ENCODE measurements at regions not wholly inside any gene's neighbourhood (a gene's known extent, or its start where the extent isn't known, plus 50 kb on each side); places are given as distances from the start of the nearest gene placed in this dataset.

- Histone ChIP-seq H2BK120ac (ENCODE audit: low read depth, low read length) (no peak overlapping the region), H4K91ac (ENCODE audit: insufficient read depth, low read depth, low read length) (no peak overlapping the region), H3K9me3 (ENCODE audit: control insufficient read depth, insufficient read depth, low read length) (no peaks in the 10 kb centered on the region), H3K4me2 (ENCODE audit: low read depth, low read length) (no peak overlapping the region), H2BK15ac (ENCODE audit: low read depth, low read length) (no peak overlapping the region), H4K20me1 (ENCODE audit: insufficient read depth, low read length) (no peaks in the 10 kb centered on the region), H2AK9ac (replicated peaks; ENCODE audit: low read depth, low read length, poor library complexity) (no peak overlapping the region), H3K14ac (replicated peaks; ENCODE audit: low read depth, low read length) (no peak overlapping the region), H3K79me1 (ENCODE audit: low read depth in 1 of 2, low read length in 2 of 2) (no peaks in the 10 kb centered on the region), H3K4me3 (ENCODE audit: insufficient read depth, low read depth, low read length) (no peak overlapping the region), H2BK20ac (ENCODE audit: low read depth, low read length) (no peak overlapping the region), H3K9me1 (ENCODE audit: insufficient read depth, low read length) (no peaks in the 10 kb centered on the region), H3K18ac (ENCODE audit: low read depth, low read length) (no peak overlapping the region), H3K9ac (ENCODE audit: low read depth, low read length) (no peak overlapping the region), H2AFZ (replicated peaks; ENCODE audit: low read length, poor library complexity) (no peak overlapping the region), H2AK5ac (ENCODE audit: low read depth, low read length) (no peak overlapping the region), H3K23ac (ENCODE audit: low read depth, low read length) (no peak overlapping the region), H3K4ac (ENCODE audit: low read depth, low read length) (no peak overlapping the region), H4K8ac (ENCODE audit: low read depth in 2 of 2, low read length in 2 of 2) (no peak overlapping the region), H4K5ac (ENCODE audit: low read depth, low read length) (no peak overlapping the region), H3K27ac (ENCODE audit: insufficient read depth, low read length) (no peak overlapping the region), H3K56ac (ENCODE audit: extremely low read depth, insufficient read depth, low read length) (no peak overlapping the region), H2BK5ac (ENCODE audit: low read depth, low read length, poor library complexity, severe bottlenecking) (no peak overlapping the region), H3K36me3 (ENCODE audit: control insufficient read depth, insufficient read depth, low read length) (no peaks in the 10 kb centered on the region), H3K4me1 (ENCODE audit: control insufficient read depth, insufficient read depth, low read length) (no peaks in the 10 kb centered on the region), H3K27me3 (ENCODE audit: control insufficient read depth, insufficient read depth, low read length) (no peaks in the 10 kb centered on the region; the same call in 1 of the 2 replicates)
- TF ChIP-seq MAFK (IDR thresholded peaks at IDR 0.05; ENCODE audit: low read depth, low read length) (peak; percentile 25; the same call in 1 of the 2 replicates), SMC3 (IDR thresholded peaks at IDR 0.05; ENCODE audit: low read depth, low read length) (no peak)
- CTCF ChIA-PET, result no interaction called here
- in situ Hi-C loops (cut with MboI; ENCODE audit: low sequenced_read_pairs) (no loop called here), dilution Hi-C loops (cut with HindIII; ENCODE audit: low sequenced_read_pairs, unreplicated experiment) (no loop called here), intact Hi-C loops (cut with micrococcal nuclease) (no loop called here)
- POLR2A ChIA-PET (ENCODE audit: unreplicated experiment), result no interaction called here
- 100% methylated on average over 1 of the region's 1 CpG; no CpG with 5 or more reads in 1 of the 2 experiments for WGBS, 2 experiments (ENCODE audit: extremely low coverage in 2 of 2, insufficient read length in 1 of 2)
- no peak for DNase-seq
- no TSS peak for BruUV-seq (replicated peaks)
- no peak for ATAC-seq (ENCODE audit: low read depth)
These were observed 122.0 kb downstream of the CTNND1 start for GRCh38 chr11:57883630-57884029.
